ENCODE measurements at regions not wholly inside any gene's neighbourhood (a gene's known extent, or its start where the extent isn't known, plus 50 kb on each side); places are given as distances from the start of the nearest gene placed in this dataset.

DNA sequence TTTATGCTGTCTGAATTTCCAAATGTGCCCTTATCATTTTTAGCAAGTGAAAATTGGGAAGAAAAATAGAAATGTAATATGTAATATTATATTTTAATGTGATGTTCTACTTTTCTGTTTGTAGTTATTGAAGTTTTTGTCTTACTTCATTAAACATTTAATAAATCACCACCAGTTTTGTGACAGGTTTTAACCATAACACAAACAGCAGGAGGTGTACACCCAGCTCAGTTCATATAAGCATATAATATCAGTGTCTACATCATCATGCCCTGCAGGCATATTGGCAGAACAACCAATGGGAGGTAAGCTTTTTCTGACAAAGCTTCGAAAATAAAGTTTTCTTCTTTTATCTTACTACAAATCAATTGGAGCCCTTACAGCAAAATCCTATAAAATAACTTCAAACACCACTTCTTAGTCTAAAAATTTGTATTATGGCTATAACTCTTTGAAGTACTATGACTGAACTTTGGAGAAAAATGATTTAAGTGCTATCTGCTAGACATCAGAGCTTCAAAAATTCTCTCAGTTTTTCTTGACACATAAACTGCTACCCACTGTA lies 236.7 kb downstream of the BARHL2 start:
- Histone ChIP-seq H3K4me1 (ENCODE audit: control insufficient read depth in 2 of 2, insufficient read depth in 1 of 2, low read depth in 1 of 2, low read length in 2 of 2) (peaks cover 0 to 7% of the 10 kb centered on the region in 2 donors), H4K91ac (ENCODE audit: low read depth, low read length, poor library complexity) (no peak overlapping the region), H3K4me3 (ENCODE audit: low read length in 2 of 2) (no peak overlapping the region), H3K23ac (ENCODE audit: low read depth, low read length, poor library complexity) (no peak overlapping the region), H3K27me3 (ENCODE audit: control insufficient read depth in 3 of 3, insufficient read depth in 3 of 3, low read depth in 1 of 3, low read length in 3 of 3) (no peaks in the 10 kb centered on the region), H3K36me3 (replicated peaks in 1 of 2; ENCODE audit: control insufficient read depth in 2 of 2, insufficient read depth in 2 of 2, low read length in 2 of 2) (no peaks in the 10 kb centered on the region), H3K4ac (ENCODE audit: low read length) (no peak overlapping the region), H2AFZ (ENCODE audit: low read length) (no peak overlapping the region), H4K8ac (ENCODE audit: low read depth, low read length) (no peak overlapping the region), H3K14ac (ENCODE audit: low read length) (no peak overlapping the region), H2BK5ac (ENCODE audit: low read length) (no peak overlapping the region), H2AK5ac (ENCODE audit: low read depth, low read length) (no peak overlapping the region), H3K27ac (replicated peaks; ENCODE audit: low read length) (no peak overlapping the region), H2BK120ac (ENCODE audit: low read depth, low read length) (no peak overlapping the region), H3K9ac (ENCODE audit: low read depth, low read length, poor library complexity) (no peak overlapping the region), H3K79me1 (ENCODE audit: low read depth, low read length) (no peaks in the 10 kb centered on the region), H2BK12ac (ENCODE audit: low read length) (no peak overlapping the region), H3K9me3 (replicated peaks in 1 of 2; ENCODE audit: control insufficient read depth in 2 of 2, insufficient read depth in 1 of 2, low read depth in 1 of 2, low read length in 2 of 2) (no peaks in the 10 kb centered on the region), H2BK15ac (ENCODE audit: low read length) (no peak overlapping the region), H3K18ac (ENCODE audit: low read length) (no peak overlapping the region), H3K4me2 (ENCODE audit: insufficient read depth, low read length, poor library complexity, severe bottlenecking) (no peak overlapping the region)
- no CpG with 5 or more reads among the region's 1 CpG for WGBS, 2 donors (ENCODE audit: extremely low coverage in 2 of 2, insufficient read length in 2 of 2, insufficient replicate concordance in 1 of 2)
- no peak for DNase-seq (ENCODE audit: low spot score)

DNA sequence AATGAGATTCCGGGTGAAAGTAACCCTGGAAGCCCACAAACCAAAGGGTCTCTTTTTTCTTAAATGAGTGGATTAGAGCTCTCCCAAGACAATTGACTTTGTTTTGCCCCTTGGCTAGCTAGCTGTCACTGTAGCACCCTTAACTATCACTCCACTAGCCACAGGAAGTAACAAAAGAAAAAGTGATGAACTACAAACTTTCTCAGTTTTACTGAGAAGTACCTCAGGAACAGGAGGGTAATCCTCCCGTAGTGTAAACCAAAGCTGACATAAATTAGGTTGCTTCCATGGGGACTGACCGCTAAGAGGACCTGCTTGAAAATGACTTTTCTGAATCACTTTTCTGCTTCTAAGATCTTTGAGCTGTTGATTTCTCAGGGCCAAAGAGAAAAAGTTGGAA lies 240.1 kb downstream of the BARHL2 start:
- WGBS, 2 donors (ENCODE audit: extremely low coverage in 2 of 2, insufficient read length in 2 of 2, insufficient replicate concordance in 1 of 2): no CpG with 5 or more reads among the region's 3 CpGs
- no peak overlapping the region for H3K23ac ChIP-seq (ENCODE audit: low read depth, low read length, poor library complexity)

DNA sequence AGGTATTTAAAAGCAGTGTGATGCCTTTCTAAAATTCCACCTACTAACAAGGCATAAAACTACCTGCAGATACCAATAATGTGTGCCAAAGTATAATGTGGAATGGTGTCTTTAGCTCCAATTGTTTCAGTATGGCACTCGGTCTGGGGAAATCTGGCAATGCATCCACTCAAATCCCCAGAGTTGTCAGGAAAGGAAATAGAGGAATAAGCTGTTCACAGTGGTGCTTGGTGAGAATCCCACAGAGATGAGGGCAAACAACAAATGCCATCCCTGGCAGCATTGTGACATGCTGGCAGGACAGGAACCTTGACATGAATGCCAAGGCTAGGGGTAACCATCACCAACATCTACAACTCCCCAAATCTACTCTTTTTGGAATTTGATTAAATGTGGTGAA lies 240.7 kb downstream of the BARHL2 start:
- Histone ChIP-seq H3K18ac (ENCODE audit: low read length) (no peak overlapping the region), H3K9me3 (replicated peaks in 1 of 2; ENCODE audit: control insufficient read depth in 2 of 2, insufficient read depth in 1 of 2, low read depth in 1 of 2, low read length in 2 of 2) (no peaks in the 10 kb centered on the region), H3K4me3 (ENCODE audit: low read length in 2 of 2) (no peak overlapping the region), H2BK12ac (ENCODE audit: low read length) (no peak overlapping the region), H2AK5ac (ENCODE audit: low read depth, low read length) (no peak overlapping the region), H3K4me2 (ENCODE audit: insufficient read depth, low read length, poor library complexity, severe bottlenecking) (no peak overlapping the region), H2BK120ac (ENCODE audit: low read depth, low read length) (no peak overlapping the region), H3K36me3 (replicated peaks in 1 of 2; ENCODE audit: control insufficient read depth in 2 of 2, insufficient read depth in 2 of 2, low read length in 2 of 2) (no peaks in the 10 kb centered on the region), H3K27ac (replicated peaks; ENCODE audit: low read length) (no peak overlapping the region), H4K8ac (ENCODE audit: low read depth, low read length) (no peak overlapping the region), H3K14ac (ENCODE audit: low read length) (no peak overlapping the region), H2BK15ac (ENCODE audit: low read length) (no peak overlapping the region), H3K79me1 (ENCODE audit: low read depth, low read length) (no peaks in the 10 kb centered on the region), H3K4ac (ENCODE audit: low read length) (no peak overlapping the region), H3K9ac (ENCODE audit: low read depth, low read length, poor library complexity) (no peak overlapping the region), H2BK5ac (ENCODE audit: low read length) (no peak overlapping the region), H2AFZ (ENCODE audit: low read length) (no peak overlapping the region), H3K27me3 (ENCODE audit: control insufficient read depth in 3 of 3, insufficient read depth in 3 of 3, low read depth in 1 of 3, low read length in 3 of 3) (no peaks in the 10 kb centered on the region), H3K23ac (ENCODE audit: low read depth, low read length, poor library complexity) (no peak overlapping the region), H3K4me1 (ENCODE audit: control insufficient read depth in 2 of 2, insufficient read depth in 1 of 2, low read depth in 1 of 2, low read length in 2 of 2) (peaks cover 0 to 7% of the 10 kb centered on the region in 2 donors), H4K91ac (ENCODE audit: low read depth, low read length, poor library complexity) (no peak overlapping the region)
- DNase-seq (ENCODE audit: low spot score): no peak
- WGBS, 2 donors (ENCODE audit: extremely low coverage in 2 of 2, insufficient read length in 2 of 2, insufficient replicate concordance in 1 of 2): no CpG with 5 or more reads among the region's 1 CpG

More for the DNA sequence above, 240.1 kb downstream of the BARHL2 start:
- no peak overlapping the region for H2AK5ac ChIP-seq (ENCODE audit: low read depth, low read length)
- no peak overlapping the region for H2BK5ac ChIP-seq (ENCODE audit: low read length)
- no peak overlapping the region for H3K4ac ChIP-seq (ENCODE audit: low read length)
- H2AFZ ChIP-seq (ENCODE audit: low read length): no peak overlapping the region
- no peak overlapping the region for H4K91ac ChIP-seq (ENCODE audit: low read depth, low read length, poor library complexity)
- H3K27ac ChIP-seq (replicated peaks; ENCODE audit: low read length): no peak overlapping the region
- H3K9me3 ChIP-seq (replicated peaks in 1 of 2; ENCODE audit: control insufficient read depth in 2 of 2, insufficient read depth in 1 of 2, low read depth in 1 of 2, low read length in 2 of 2): no peaks in the 10 kb centered on the region
- H3K36me3 ChIP-seq (replicated peaks in 1 of 2; ENCODE audit: control insufficient read depth in 2 of 2, insufficient read depth in 2 of 2, low read length in 2 of 2): no peaks in the 10 kb centered on the region
- H3K27me3 ChIP-seq (ENCODE audit: control insufficient read depth in 3 of 3, insufficient read depth in 3 of 3, low read depth in 1 of 3, low read length in 3 of 3): no peaks in the 10 kb centered on the region
- no peak overlapping the region for H3K18ac ChIP-seq (ENCODE audit: low read length)
- H3K4me2 ChIP-seq (ENCODE audit: insufficient read depth, low read length, poor library complexity, severe bottlenecking): no peak overlapping the region
- H3K4me1 ChIP-seq (ENCODE audit: control insufficient read depth in 2 of 2, insufficient read depth in 1 of 2, low read depth in 1 of 2, low read length in 2 of 2): peaks cover 0 to 7% of the 10 kb centered on the region in 2 donors
- H3K4me3 ChIP-seq (ENCODE audit: low read length in 2 of 2): no peak overlapping the region
- no peak overlapping the region for H2BK120ac ChIP-seq (ENCODE audit: low read depth, low read length)
- no peak overlapping the region for H4K8ac ChIP-seq (ENCODE audit: low read depth, low read length)
- no peaks in the 10 kb centered on the region for H3K79me1 ChIP-seq (ENCODE audit: low read depth, low read length)
- DNase-seq (ENCODE audit: low spot score): no peak
- no peak overlapping the region for H3K14ac ChIP-seq (ENCODE audit: low read length)
- no peak overlapping the region for H2BK12ac ChIP-seq (ENCODE audit: low read length)
- no peak overlapping the region for H2BK15ac ChIP-seq (ENCODE audit: low read length)
- H3K9ac ChIP-seq (ENCODE audit: low read depth, low read length, poor library complexity): no peak overlapping the region

DNA sequence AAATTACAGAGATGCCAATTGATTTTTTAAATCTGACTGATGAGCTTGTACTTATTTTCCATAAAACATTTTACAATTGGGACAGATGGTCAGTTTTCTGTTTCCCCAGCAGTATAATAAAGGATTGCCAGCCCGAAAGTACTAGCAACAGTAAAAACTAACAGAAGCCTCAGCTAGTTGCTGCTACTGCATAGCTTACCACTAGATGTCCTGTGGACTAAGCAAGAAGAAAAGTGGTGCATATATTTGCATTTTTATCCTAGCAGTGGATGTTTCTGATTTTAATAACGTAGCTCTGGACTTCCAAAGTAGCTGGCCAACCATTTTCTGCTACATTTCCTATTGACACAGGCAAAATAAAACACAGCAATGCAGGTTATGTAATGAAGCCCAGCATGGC lies 241.5 kb downstream of the BARHL2 start:
- Histone ChIP-seq H3K9ac (ENCODE audit: low read depth, low read length, poor library complexity) (no peak overlapping the region), H2AK5ac (ENCODE audit: low read depth, low read length) (no peak overlapping the region), H3K18ac (ENCODE audit: low read length) (no peak overlapping the region), H3K14ac (ENCODE audit: low read length) (no peak overlapping the region), H2BK120ac (ENCODE audit: low read depth, low read length) (no peak overlapping the region), H2BK5ac (ENCODE audit: low read length) (no peak overlapping the region), H3K27me3 (ENCODE audit: control insufficient read depth in 3 of 3, insufficient read depth in 3 of 3, low read depth in 1 of 3, low read length in 3 of 3) (no peaks in the 10 kb centered on the region), H3K23ac (ENCODE audit: low read depth, low read length, poor library complexity) (no peak overlapping the region), H3K4me2 (ENCODE audit: insufficient read depth, low read length, poor library complexity, severe bottlenecking) (no peak overlapping the region), H3K79me1 (ENCODE audit: low read depth, low read length) (no peaks in the 10 kb centered on the region), H4K8ac (ENCODE audit: low read depth, low read length) (no peak overlapping the region), H3K4me3 (ENCODE audit: low read length in 2 of 2) (no peak overlapping the region), H2BK12ac (ENCODE audit: low read length) (no peak overlapping the region), H3K4ac (ENCODE audit: low read length) (no peak overlapping the region), H2BK15ac (ENCODE audit: low read length) (no peak overlapping the region), H3K27ac (replicated peaks; ENCODE audit: low read length) (no peak overlapping the region), H3K4me1 (ENCODE audit: control insufficient read depth in 2 of 2, insufficient read depth in 1 of 2, low read depth in 1 of 2, low read length in 2 of 2) (peaks cover 0 to 7% of the 10 kb centered on the region in 2 donors), H2AFZ (ENCODE audit: low read length) (no peak overlapping the region), H4K91ac (ENCODE audit: low read depth, low read length, poor library complexity) (no peak overlapping the region), H3K9me3 (replicated peaks in 1 of 2; ENCODE audit: control insufficient read depth in 2 of 2, insufficient read depth in 1 of 2, low read depth in 1 of 2, low read length in 2 of 2) (no peaks in the 10 kb centered on the region), H3K36me3 (replicated peaks in 1 of 2; ENCODE audit: control insufficient read depth in 2 of 2, insufficient read depth in 2 of 2, low read length in 2 of 2) (no peaks in the 10 kb centered on the region)
- no CpG with 5 or more reads among the region's 2 CpGs for WGBS, 2 donors (ENCODE audit: extremely low coverage in 2 of 2, insufficient read length in 2 of 2, insufficient replicate concordance in 1 of 2)
- no peak for DNase-seq (ENCODE audit: low spot score)
